Gastrocnemius medialis (tissue), 4 donors: ENCODE measurements at regions not wholly inside any gene's neighbourhood (a gene's known extent, or its start where the extent isn't known, plus 50 kb on each side); places are given as distances from the start of the nearest gene placed in this dataset.

Experiments used
- ATAC-seq, 2 donors: fragments of 150-250 bp; one replicate each; pipeline ENCODE4 v1.9.1; 2016
- DNase-seq, 2 donors: peaks; one replicate each; pipeline ENCODE4 v3.0.0-alpha.2; 2019
- H3K27ac ChIP-seq, 4 donors: fragments of 200-600 bp; sonication (generic); 1 replicate in 1 of 4; 2 replicates in 3 of 4; pipeline ENCODE4 v1.5.1; 2016 to 2018; ENCODE audit warnings: mild to moderate bottlenecking in 2 of 4, moderate library complexity in 1 of 4
- H3K27me3 ChIP-seq, 3 donors: fragments of 200-600 bp; sonication (generic) in 2 of 3; 1 replicate in 1 of 3; 2 replicates in 2 of 3; pipeline versions ENCODE4 v1.5.1 to v1.6.0; 2016 to 2019; ENCODE audit warnings: mild to moderate bottlenecking in 1 of 3, moderate library complexity in 1 of 3
- H3K36me3 ChIP-seq, 2 donors: fragments of 200-600 bp; sonication (generic) in 1 of 2; one replicate each; pipeline ENCODE4 v1.5.1; 2017 to 2018
- H3K4me1 ChIP-seq, 2 donors: fragments of 200-600 bp; sonication (generic) in 1 of 2; one replicate each; pipeline ENCODE4 v1.5.1; 2016 to 2017; ENCODE audit warnings: mild to moderate bottlenecking in 2 of 2
- H3K4me3 ChIP-seq, 4 donors: fragments of 200-600 bp; sonication (generic) in 3 of 4; 1 replicate in 1 of 4; 2 replicates in 3 of 4; pipeline ENCODE4 v1.5.1; 2016 to 2019; ENCODE audit warnings: mild to moderate bottlenecking in 2 of 4
- H3K9me3 ChIP-seq, 3 donors: fragments of 200-600 bp; sonication (generic) in 2 of 3; 1 replicate in 1 of 3; 2 replicates in 2 of 3; pipeline ENCODE4 v1.5.1; 2016 to 2019
- POLR2A ChIP-seq, 2 donors: fragments of 450-650 bp; IDR thresholded peaks; one replicate each; pipeline ENCODE4 v1.6.1; 2017; ENCODE audit warnings: antibody characterized with exemption in 2 of 2, mild to moderate bottlenecking in 2 of 2, moderate library complexity in 2 of 2
- in situ Hi-C, 4 donors: fragments of 200-750 bp; cut with MboI; loops; one replicate each; pipeline versions ENCODE4 v1.15.0 to v1.8.0; 2017; ENCODE audit warnings: low sequenced_read_pairs in 4 of 4
- intact Hi-C: fragments of 100-400 bp; cut with DNase I; formaldehyde crosslinking; loops from one replicate; pipeline ENCODE4 v1.15.1; 2023; ENCODE audit warnings: low total_unique reads
- TF ChIP-seq, protein P1 (sequence below), 5 experiments: fragments of 450-650 bp in 3 of 5; fragments of 200-600 bp in 2 of 5; sonication (generic) in 2 of 5; IDR thresholded peaks in 4 of 5; conservative IDR thresholded peaks in 1 of 5; 1 replicate in 4 of 5; 2 replicates in 1 of 5; pipeline ENCODE4 v1.5.1; 2016 to 2019; ENCODE audit warnings: antibody characterized with exemption in 5 of 5, mild to moderate bottlenecking in 3 of 5, moderate library complexity in 3 of 5

GRCh38 chr11:19652623-19653375 lies 59.8 kb upstream of the NAV2 start:
- Histone ChIP-seq H3K9me3 (no peaks in the 10 kb centered on the region), H3K36me3 (no peaks in the 10 kb centered on the region), H3K27me3 (no peaks in the 10 kb centered on the region), H3K27ac (no peak overlapping the region), H3K4me3 (no peak overlapping the region), H3K4me1 (no peaks in the 10 kb centered on the region)
- DNase-seq (no peak), ATAC-seq (no peak)
- in situ Hi-C loops, result no loop called here
- TF ChIP-seq POLR2A (IDR thresholded peaks at IDR 0.05), result no peak
- TF ChIP-seq, protein P1, sequence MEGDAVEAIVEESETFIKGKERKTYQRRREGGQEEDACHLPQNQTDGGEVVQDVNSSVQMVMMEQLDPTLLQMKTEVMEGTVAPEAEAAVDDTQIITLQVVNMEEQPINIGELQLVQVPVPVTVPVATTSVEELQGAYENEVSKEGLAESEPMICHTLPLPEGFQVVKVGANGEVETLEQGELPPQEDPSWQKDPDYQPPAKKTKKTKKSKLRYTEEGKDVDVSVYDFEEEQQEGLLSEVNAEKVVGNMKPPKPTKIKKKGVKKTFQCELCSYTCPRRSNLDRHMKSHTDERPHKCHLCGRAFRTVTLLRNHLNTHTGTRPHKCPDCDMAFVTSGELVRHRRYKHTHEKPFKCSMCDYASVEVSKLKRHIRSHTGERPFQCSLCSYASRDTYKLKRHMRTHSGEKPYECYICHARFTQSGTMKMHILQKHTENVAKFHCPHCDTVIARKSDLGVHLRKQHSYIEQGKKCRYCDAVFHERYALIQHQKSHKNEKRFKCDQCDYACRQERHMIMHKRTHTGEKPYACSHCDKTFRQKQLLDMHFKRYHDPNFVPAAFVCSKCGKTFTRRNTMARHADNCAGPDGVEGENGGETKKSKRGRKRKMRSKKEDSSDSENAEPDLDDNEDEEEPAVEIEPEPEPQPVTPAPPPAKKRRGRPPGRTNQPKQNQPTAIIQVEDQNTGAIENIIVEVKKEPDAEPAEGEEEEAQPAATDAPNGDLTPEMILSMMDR (IDR thresholded peaks at IDR 0.05 in 4 of 5, conservative IDR thresholded peaks at IDR 0.05 in 1 of 5), result no peak
- intact Hi-C loops, result no loop called here

GRCh38 chr11:19651653-19652052 lies 61.0 kb upstream of the NAV2 start:
- TF ChIP-seq POLR2A (IDR thresholded peaks at IDR 0.05), result no peak
- TF ChIP-seq, protein P1 (IDR thresholded peaks at IDR 0.05 in 4 of 5, conservative IDR thresholded peaks at IDR 0.05 in 1 of 5), result no peak
- intact Hi-C loops, result no loop called here
- DNase-seq (no peak), ATAC-seq (no peak)
- H3K27ac ChIP-seq, result no peak overlapping the region
- no peaks in the 10 kb centered on the region for H3K9me3 ChIP-seq
- no peaks in the 10 kb centered on the region for H3K36me3 ChIP-seq
- no peaks in the 10 kb centered on the region for H3K27me3 ChIP-seq
- H3K4me3 ChIP-seq, result no peak overlapping the region
- in situ Hi-C loops, result no loop called here
- H3K4me1 ChIP-seq, result no peaks in the 10 kb centered on the region

- no peak overlapping the region for H3K27ac ChIP-seq
- no peaks in the 10 kb centered on the region for H3K27me3 ChIP-seq
- intact Hi-C loops (no loop called here), in situ Hi-C loops (no loop called here)
- DNase-seq (no peak), ATAC-seq (no peak)
- no peaks in the 10 kb centered on the region for H3K36me3 ChIP-seq
- TF ChIP-seq POLR2A (IDR thresholded peaks at IDR 0.05), result no peak
- TF ChIP-seq, protein P1 (IDR thresholded peaks at IDR 0.05 in 4 of 5, conservative IDR thresholded peaks at IDR 0.05 in 1 of 5), result no peak
- H3K4me1 ChIP-seq, result no peaks in the 10 kb centered on the region
- no peak overlapping the region for H3K4me3 ChIP-seq
- H3K9me3 ChIP-seq, result no peaks in the 10 kb centered on the region
These were observed 61.6 kb upstream of the NAV2 start for GRCh38 chr11:19651028-19651427.

DNA sequence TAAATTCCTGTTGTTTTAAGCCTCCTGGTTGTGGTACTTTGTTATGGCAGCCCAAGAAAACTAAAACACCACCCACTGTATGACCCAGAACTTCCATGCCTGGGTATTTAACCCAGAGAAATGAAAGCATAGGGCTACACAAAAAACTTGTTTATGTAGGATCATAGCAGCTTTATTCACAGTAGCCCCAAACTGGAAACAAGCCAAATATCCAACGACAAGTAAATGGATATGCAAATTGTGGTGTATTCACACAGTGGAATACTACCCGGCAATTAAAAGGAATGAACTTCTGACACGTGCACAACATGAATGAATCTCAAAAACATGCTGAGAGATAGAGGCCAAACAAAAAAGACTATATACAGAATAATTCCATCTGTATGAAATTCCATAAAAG lies 62.2 kb upstream of the NAV2 start:
- no peaks in the 10 kb centered on the region for H3K36me3 ChIP-seq
- in situ Hi-C loops (no loop called here), intact Hi-C loops (no loop called here)
- no peaks in the 10 kb centered on the region for H3K27me3 ChIP-seq
- no peak overlapping the region for H3K27ac ChIP-seq
- DNase-seq (no peak), ATAC-seq (no peak)
- H3K9me3 ChIP-seq, result no peaks in the 10 kb centered on the region
- TF ChIP-seq POLR2A (IDR thresholded peaks at IDR 0.05), result no peak
- TF ChIP-seq, protein P1 (IDR thresholded peaks at IDR 0.05 in 4 of 5, conservative IDR thresholded peaks at IDR 0.05 in 1 of 5), result no peak
- H3K4me3 ChIP-seq, result no peak overlapping the region
- H3K4me1 ChIP-seq, result no peaks in the 10 kb centered on the region

- in situ Hi-C loops, result no loop called here
- intact Hi-C loops, result no loop called here
- Histone ChIP-seq H3K27ac (no peak overlapping the region), H3K9me3 (no peaks in the 10 kb centered on the region), H3K36me3 (no peaks in the 10 kb centered on the region), H3K27me3 (no peaks in the 10 kb centered on the region), H3K4me1 (no peaks in the 10 kb centered on the region), H3K4me3 (no peak overlapping the region)
- TF ChIP-seq, protein P1 (IDR thresholded peaks at IDR 0.05 in 4 of 5, conservative IDR thresholded peaks at IDR 0.05 in 1 of 5), result no peak
- no peak for TF ChIP-seq POLR2A (IDR thresholded peaks at IDR 0.05)
- no peak for ATAC-seq
- DNase-seq, result no peak
These were observed 62.9 kb upstream of the NAV2 start for GRCh38 chr11:19649751-19650150.
